ENCODE measurements at regions not wholly inside any gene's neighbourhood (a gene's known extent, or its start where the extent isn't known, plus 50 kb on each side); places are given as distances from the start of the nearest gene placed in this dataset.
"Not testable (repeated sequence)": the region's sequence is repeated elsewhere in the genome, so short reads cannot be mapped to it uniquely, and the experiment has no call there.

GRCh38 chr13:91251573-91251972, 95.9 kb upstream of the MIR17HG start:
- TF ChIP-seq CTCF, EP300 (IDR thresholded peaks at IDR 0.05): not testable (repeated sequence)

Measured in sigmoid colon (tissue), 4 donors.